Left lung (tissue), 4 donors: ENCODE measurements at regions not wholly inside any gene's neighbourhood (a gene's known extent, or its start where the extent isn't known, plus 50 kb on each side); places are given as distances from the start of the nearest gene placed in this dataset.
A peak's percentile ranks its signal among the peaks of the same experiment; 100 is the strongest.

ENCODE experiments used
- ATAC-seq: fragments of 200-7000 bp; cut with Tn5 transposase; one replicate; pipeline ENCODE4 v1.9.1; 2020; ENCODE audit warnings: moderate library complexity
- DNase-seq, 4 donors: peaks; one replicate each; pipeline ENCODE4 v3.0.0-alpha.2; 2013 to 2020
- H3K27ac ChIP-seq, 2 donors: fragments of 200-600 bp; sonication (generic) in 1 of 2; one replicate each; pipeline versions ENCODE4 v1.5.0 to v1.8.0; 2020 to 2021
- H3K27me3 ChIP-seq, 2 donors: fragments of 200-600 bp; sonication (generic) in 1 of 2; one replicate each; pipeline versions ENCODE4 v1.5.0 to v1.8.0; 2020 to 2021
- H3K36me3 ChIP-seq, 2 donors: fragments of 200-600 bp; sonication (generic) in 1 of 2; one replicate each; pipeline versions ENCODE4 v1.5.0 to v1.8.0; 2020 to 2021
- H3K4me1 ChIP-seq, 2 donors: fragments of 200-600 bp; one replicate each; pipeline ENCODE4 v1.8.0; 2021
- H3K4me3 ChIP-seq, 2 donors: fragments of 200-600 bp; sonication (generic) in 1 of 2; one replicate each; pipeline versions ENCODE4 v1.5.0 to v1.8.0; 2020 to 2021; ENCODE audit warnings: mild to moderate bottlenecking in 1 of 2
- H3K9me3 ChIP-seq, 2 donors: fragments of 200-600 bp; sonication (generic) in 1 of 2; one replicate each; pipeline versions ENCODE4 v1.5.0 to v1.8.0; 2020 to 2021
- CTCF ChIP-seq, 2 donors: fragments of 200-600 bp; sonication (generic) in 1 of 2; IDR thresholded peaks; one replicate each; pipeline versions ENCODE4 v1.5.0 to v1.8.0; 2021; ENCODE audit warnings: antibody characterized with exemption in 2 of 2
- intact Hi-C, 2 donors: fragments of 100-400 bp; cut with DNase I; formaldehyde crosslinking; loops; one replicate each; pipeline versions ENCODE4 v1.11.2 to v1.14.2; 2022
- donor health status: DM: no; HTN: yes; CAD: no.
- donor health status: DM: no; HTN: no; CAD: no.

- intact Hi-C loops = no loop called here
- Histone ChIP-seq H3K4me3 (no peak overlapping the region), H3K27ac (no peak overlapping the region), H3K9me3 (peaks cover 0 to 6% of the 10 kb centered on the region in 2 donors), H3K4me1 (no peaks in the 10 kb centered on the region), H3K36me3 (no peaks in the 10 kb centered on the region), H3K27me3 (no peaks in the 10 kb centered on the region)
- TF ChIP-seq CTCF (IDR thresholded peaks at IDR 0.05) = no peak
- no peak for ATAC-seq
- no peak for DNase-seq
Measured at GRCh38 chr13:85247780-85248179, 551.4 kb downstream of the SLITRK6 start.

GRCh38 chr13:85243831-85244230, 555.4 kb downstream of the SLITRK6 start:
- Histone ChIP-seq H3K27ac (no peak overlapping the region), H3K36me3 (no peaks in the 10 kb centered on the region), H3K9me3 (no peaks in the 10 kb centered on the region), H3K4me3 (no peak overlapping the region), H3K4me1 (no peaks in the 10 kb centered on the region), H3K27me3 (no peaks in the 10 kb centered on the region)
- TF ChIP-seq CTCF (IDR thresholded peaks at IDR 0.05) = no peak
- no peak for ATAC-seq
- peak in 2 of 4 donors; percentile 7 to 15 for DNase-seq
- intact Hi-C loops = no loop called here

- Histone ChIP-seq H3K27me3 (no peaks in the 10 kb centered on the region), H3K9me3 (no peaks in the 10 kb centered on the region), H3K4me1 (no peaks in the 10 kb centered on the region), H3K4me3 (no peak overlapping the region), H3K27ac (no peak overlapping the region), H3K36me3 (no peaks in the 10 kb centered on the region)
- peak; percentile 92 for ATAC-seq
- peak in 1 of 4 donors; percentile 40 for DNase-seq
- intact Hi-C loops = no loop called here
- no peak for TF ChIP-seq CTCF (IDR thresholded peaks at IDR 0.05)
Measured at GRCh38 chr13:85241060-85241459, 558.2 kb downstream of the SLITRK6 start.

DNA sequence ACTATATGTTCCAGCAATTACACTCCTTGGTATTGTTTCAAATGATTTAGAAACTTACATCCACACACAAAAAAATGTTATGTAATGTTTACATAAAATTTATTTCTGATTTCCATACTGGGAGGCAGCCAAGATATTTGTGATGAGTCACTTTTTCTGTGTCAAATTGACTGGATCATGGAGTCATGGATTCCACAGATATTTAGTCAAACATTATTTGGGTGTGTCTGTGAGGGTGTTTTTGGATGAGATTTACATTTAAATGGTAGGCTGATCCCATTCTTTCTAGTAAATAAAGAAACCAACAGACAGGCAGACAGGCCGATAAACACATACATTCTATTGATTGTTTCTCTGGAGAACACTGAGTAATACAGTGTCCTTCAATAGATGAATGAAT, 562.8 kb downstream of the SLITRK6 start:
- Histone ChIP-seq H3K4me1 (no peaks in the 10 kb centered on the region), H3K27me3 (no peaks in the 10 kb centered on the region), H3K4me3 (no peak overlapping the region), H3K36me3 (no peaks in the 10 kb centered on the region), H3K27ac (no peak overlapping the region), H3K9me3 (no peaks in the 10 kb centered on the region)
- intact Hi-C loops = no loop called here
- TF ChIP-seq CTCF (IDR thresholded peaks at IDR 0.05) = no peak
- DNase-seq = no peak
- no peak for ATAC-seq

- DNase-seq (peak in 2 of 4 donors; percentile 37 to 42), ATAC-seq (no peak)
- Histone ChIP-seq H3K27me3 (no peaks in the 10 kb centered on the region), H3K4me3 (no peak overlapping the region), H3K4me1 (no peaks in the 10 kb centered on the region), H3K36me3 (no peaks in the 10 kb centered on the region), H3K27ac (no peak overlapping the region), H3K9me3 (no peaks in the 10 kb centered on the region)
- intact Hi-C loops = no loop called here
- TF ChIP-seq CTCF (IDR thresholded peaks at IDR 0.05) = no peak
Measured at GRCh38 chr13:85230691-85231093, 568.5 kb downstream of the SLITRK6 start.
